ENCODE measurements at regions not wholly inside any gene's neighbourhood (a gene's known extent, or its start where the extent isn't known, plus 50 kb on each side); places are given as distances from the start of the nearest gene placed in this dataset.

DNA sequence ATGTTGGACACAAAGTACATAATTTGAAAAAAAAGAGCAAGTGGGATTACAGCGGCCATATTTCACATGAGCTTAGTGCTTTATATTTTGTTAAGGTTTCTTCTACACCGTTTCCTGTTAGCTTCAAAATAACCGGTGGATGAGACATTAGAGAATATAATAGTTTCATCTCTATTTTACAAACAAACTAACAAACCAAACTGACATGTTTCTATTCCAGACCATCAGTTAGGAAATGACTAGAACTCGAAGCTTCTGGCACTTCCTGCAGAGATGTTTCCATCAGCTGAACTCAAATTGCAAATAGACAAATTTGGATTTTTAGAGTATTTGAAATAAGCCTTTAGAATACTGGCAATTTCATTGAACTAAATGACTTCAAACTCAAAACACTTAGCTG, 86.5 kb downstream of the MTRR start:
- TF ChIP-seq EP300 (IDR thresholded peaks at IDR 0.05; ENCODE audit: low read depth), result no peak
- TF ChIP-seq, protein P1, sequence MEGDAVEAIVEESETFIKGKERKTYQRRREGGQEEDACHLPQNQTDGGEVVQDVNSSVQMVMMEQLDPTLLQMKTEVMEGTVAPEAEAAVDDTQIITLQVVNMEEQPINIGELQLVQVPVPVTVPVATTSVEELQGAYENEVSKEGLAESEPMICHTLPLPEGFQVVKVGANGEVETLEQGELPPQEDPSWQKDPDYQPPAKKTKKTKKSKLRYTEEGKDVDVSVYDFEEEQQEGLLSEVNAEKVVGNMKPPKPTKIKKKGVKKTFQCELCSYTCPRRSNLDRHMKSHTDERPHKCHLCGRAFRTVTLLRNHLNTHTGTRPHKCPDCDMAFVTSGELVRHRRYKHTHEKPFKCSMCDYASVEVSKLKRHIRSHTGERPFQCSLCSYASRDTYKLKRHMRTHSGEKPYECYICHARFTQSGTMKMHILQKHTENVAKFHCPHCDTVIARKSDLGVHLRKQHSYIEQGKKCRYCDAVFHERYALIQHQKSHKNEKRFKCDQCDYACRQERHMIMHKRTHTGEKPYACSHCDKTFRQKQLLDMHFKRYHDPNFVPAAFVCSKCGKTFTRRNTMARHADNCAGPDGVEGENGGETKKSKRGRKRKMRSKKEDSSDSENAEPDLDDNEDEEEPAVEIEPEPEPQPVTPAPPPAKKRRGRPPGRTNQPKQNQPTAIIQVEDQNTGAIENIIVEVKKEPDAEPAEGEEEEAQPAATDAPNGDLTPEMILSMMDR (IDR thresholded peaks at IDR 0.05), result no peak
- no peak for TF ChIP-seq POLR2A (IDR thresholded peaks at IDR 0.05)
- TF ChIP-seq POLR2AphosphoS5 (IDR thresholded peaks at IDR 0.05), result no peak

Data from transverse colon (tissue), 4 donors.